H1 (cell line): ENCODE measurements at regions not wholly inside any gene's neighbourhood (a gene's known extent, or its start where the extent isn't known, plus 50 kb on each side); places are given as distances from the start of the nearest gene placed in this dataset.

Source experiments
- CTCF ChIP-seq, 3 experiments: IDR thresholded peaks; 1 replicate in 2 of 3; 2 replicates in 1 of 3; pipeline versions ENCODE4 v1.5.1 to v1.6.1; 2011; ENCODE audit warnings: low read length in 3 of 3, mild to moderate bottlenecking in 3 of 3, inconsistent platforms in 2 of 3, low read depth in 1 of 3, moderate library complexity in 1 of 3; ENCODE audit not compliant: insufficient read depth in 1 of 3; ENCODE audit errors: control extremely low read depth in 1 of 3
- JUN ChIP-seq: IDR thresholded peaks from 2 replicates; pipeline ENCODE4 v1.6.1; 2011; ENCODE audit warnings: low read depth, mild to moderate bottlenecking, improper control_type of control experiment, low read length
- RNF2 ChIP-seq: fragments of 200-900, 300-1000 bp; sonication (generic); IDR thresholded peaks from 2 replicates; pipeline ENCODE4 v1.7.1; 2016; ENCODE audit warnings: borderline replicate concordance, low read depth, mild to moderate bottlenecking, antibody characterized with exemption, low read length; ENCODE audit not compliant: poor library complexity, severe bottlenecking; ENCODE audit errors: missing control alignments
- TF ChIP-seq, protein P1 (sequence below): IDR thresholded peaks from 2 replicates; pipeline ENCODE4 v1.6.1; 2011; ENCODE audit warnings: low read length, improper control_type of control experiment

DNA sequence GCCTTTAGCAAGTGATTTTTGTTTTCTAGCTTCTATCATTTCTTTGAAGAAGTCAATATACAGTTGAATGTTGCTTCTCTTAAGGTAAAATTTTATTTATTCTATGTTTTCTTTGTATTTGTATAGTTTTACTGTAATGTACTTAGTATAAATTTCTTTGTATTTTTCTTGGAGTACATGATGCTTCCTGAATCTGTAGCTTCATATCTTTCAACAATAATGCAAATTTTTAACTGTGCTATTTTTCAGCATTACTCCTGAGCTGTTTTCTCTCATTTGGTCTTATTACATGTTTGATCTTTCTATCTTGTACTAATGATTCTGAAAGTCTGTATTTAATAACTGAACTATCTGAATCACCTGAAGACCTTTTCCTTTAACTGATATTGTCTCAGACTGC, 253.9 kb upstream of the NXPH2 start:
- no peak for TF ChIP-seq CTCF (IDR thresholded peaks at IDR 0.05; ENCODE audit: control extremely low read depth in 1 of 3, insufficient read depth in 1 of 3, low read depth in 1 of 3, low read length in 3 of 3)
- TF ChIP-seq JUN, result no peak
- TF ChIP-seq RNF2, result no peak
- TF ChIP-seq, protein P1, sequence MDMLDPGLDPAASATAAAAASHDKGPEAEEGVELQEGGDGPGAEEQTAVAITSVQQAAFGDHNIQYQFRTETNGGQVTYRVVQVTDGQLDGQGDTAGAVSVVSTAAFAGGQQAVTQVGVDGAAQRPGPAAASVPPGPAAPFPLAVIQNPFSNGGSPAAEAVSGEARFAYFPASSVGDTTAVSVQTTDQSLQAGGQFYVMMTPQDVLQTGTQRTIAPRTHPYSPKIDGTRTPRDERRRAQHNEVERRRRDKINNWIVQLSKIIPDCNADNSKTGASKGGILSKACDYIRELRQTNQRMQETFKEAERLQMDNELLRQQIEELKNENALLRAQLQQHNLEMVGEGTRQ, result no peak
